ENCODE measurements at regions not wholly inside any gene's neighbourhood (a gene's known extent, or its start where the extent isn't known, plus 50 kb on each side); places are given as distances from the start of the nearest gene placed in this dataset.

- H3K27me3 ChIP-seq = no peaks in the 10 kb centered on the region
- no peak overlapping the region for H3K4me3 ChIP-seq
- H3K4me1 ChIP-seq = no peaks in the 10 kb centered on the region
- no peak for TF ChIP-seq CTCF (IDR thresholded peaks at IDR 0.05)
- no peak for TF ChIP-seq POLR2A (IDR thresholded peaks at IDR 0.05)
- no peak for TF ChIP-seq POLR2AphosphoS5 (IDR thresholded peaks at IDR 0.05; ENCODE audit: insufficient read depth in 1 of 2, low read depth in 1 of 2)
- H3K36me3 ChIP-seq = no peaks in the 10 kb centered on the region
- intact Hi-C loops (cut with DNase I) = no loop called here
- DNase-seq (ENCODE audit: extremely low spot score in 2 of 2) = no peak
- no peaks in the 10 kb centered on the region for H3K9me3 ChIP-seq
- no peak overlapping the region for H3K27ac ChIP-seq
Measured at GRCh38 chr13:97616385-97616784, 182.4 kb downstream of the RAP2A start.

GRCh38 chr13:97621025-97621424 is 187.1 kb downstream of the RAP2A start:
- Histone ChIP-seq H3K27ac (no peak overlapping the region), H3K9me3 (no peaks in the 10 kb centered on the region), H3K4me1 (no peaks in the 10 kb centered on the region), H3K27me3 (no peaks in the 10 kb centered on the region), H3K4me3 (no peak overlapping the region), H3K36me3 (no peaks in the 10 kb centered on the region)
- intact Hi-C loops (cut with DNase I) = no loop called here
- TF ChIP-seq CTCF (IDR thresholded peaks at IDR 0.05) (no peak), POLR2AphosphoS5 (IDR thresholded peaks at IDR 0.05; ENCODE audit: insufficient read depth in 1 of 2, low read depth in 1 of 2) (no peak), POLR2A (IDR thresholded peaks at IDR 0.05) (no peak)
- no peak for DNase-seq (ENCODE audit: extremely low spot score in 2 of 2)

- TF ChIP-seq POLR2A (IDR thresholded peaks at IDR 0.05) (no peak), CTCF (IDR thresholded peaks at IDR 0.05) (no peak), POLR2AphosphoS5 (IDR thresholded peaks at IDR 0.05; ENCODE audit: insufficient read depth in 1 of 2, low read depth in 1 of 2) (no peak)
- Histone ChIP-seq H3K4me1 (no peaks in the 10 kb centered on the region), H3K36me3 (no peaks in the 10 kb centered on the region), H3K9me3 (no peaks in the 10 kb centered on the region), H3K4me3 (no peak overlapping the region), H3K27me3 (no peaks in the 10 kb centered on the region), H3K27ac (no peak overlapping the region)
- no peak for DNase-seq (ENCODE audit: extremely low spot score in 2 of 2)
- intact Hi-C loops (cut with DNase I) = no loop called here
Measured at GRCh38 chr13:97621631-97622030, 187.7 kb downstream of the RAP2A start.

GRCh38 chr13:97627566-97627965 is 193.6 kb downstream of the RAP2A start:
- TF ChIP-seq CTCF (IDR thresholded peaks at IDR 0.05) (no peak), POLR2AphosphoS5 (IDR thresholded peaks at IDR 0.05; ENCODE audit: insufficient read depth in 1 of 2, low read depth in 1 of 2) (no peak), POLR2A (IDR thresholded peaks at IDR 0.05) (no peak)
- no peak for DNase-seq (ENCODE audit: extremely low spot score in 2 of 2)
- intact Hi-C loops (cut with DNase I) = no loop called here

GRCh38 chr13:97629601-97630272 is 195.8 kb downstream of the RAP2A start:
- intact Hi-C loops (cut with DNase I) = no loop called here
- peaks cover 3% of the 10 kb centered on the region for H3K9me3 ChIP-seq
- H3K36me3 ChIP-seq = no peaks in the 10 kb centered on the region
- H3K27me3 ChIP-seq = no peaks in the 10 kb centered on the region
- H3K4me3 ChIP-seq = no peak overlapping the region
- DNase-seq (ENCODE audit: extremely low spot score in 2 of 2) = no peak
- H3K27ac ChIP-seq = no peak overlapping the region
- TF ChIP-seq POLR2A (IDR thresholded peaks at IDR 0.05) (no peak), CTCF (IDR thresholded peaks at IDR 0.05) (no peak), POLR2AphosphoS5 (IDR thresholded peaks at IDR 0.05; ENCODE audit: insufficient read depth in 1 of 2, low read depth in 1 of 2) (no peak)
- H3K4me1 ChIP-seq = no peaks in the 10 kb centered on the region

More at GRCh38 chr13:97627566-97627965, 193.6 kb downstream of the RAP2A start:
- Histone ChIP-seq H3K9me3 (peaks cover 3% of the 10 kb centered on the region), H3K27me3 (no peaks in the 10 kb centered on the region), H3K4me3 (no peak overlapping the region), H3K27ac (no peak overlapping the region), H3K4me1 (no peaks in the 10 kb centered on the region), H3K36me3 (no peaks in the 10 kb centered on the region)

Data from vagina (tissue), 2 donors.